Fibroblast of villous mesenchyme (primary cell): ENCODE measurements at regions not wholly inside any gene's neighbourhood (a gene's known extent, or its start where the extent isn't known, plus 50 kb on each side); places are given as distances from the start of the nearest gene placed in this dataset.

Experiments
- DNase-seq: peaks from one replicate; pipeline ENCODE4 v3.0.0-alpha.2; 2010; ENCODE audit warnings: low read depth
- H3K4me3 ChIP-seq: 2 replicates; pipeline ENCODE4 v1.5.1; 2011; ENCODE audit warnings: low read depth, mild to moderate bottlenecking, low read length
- CTCF ChIP-seq: IDR thresholded peaks from 2 replicates; pipeline ENCODE4 v1.5.1; 2012; ENCODE audit warnings: low read depth, mild to moderate bottlenecking, low read length; ENCODE audit not compliant: insufficient read depth

DNA sequence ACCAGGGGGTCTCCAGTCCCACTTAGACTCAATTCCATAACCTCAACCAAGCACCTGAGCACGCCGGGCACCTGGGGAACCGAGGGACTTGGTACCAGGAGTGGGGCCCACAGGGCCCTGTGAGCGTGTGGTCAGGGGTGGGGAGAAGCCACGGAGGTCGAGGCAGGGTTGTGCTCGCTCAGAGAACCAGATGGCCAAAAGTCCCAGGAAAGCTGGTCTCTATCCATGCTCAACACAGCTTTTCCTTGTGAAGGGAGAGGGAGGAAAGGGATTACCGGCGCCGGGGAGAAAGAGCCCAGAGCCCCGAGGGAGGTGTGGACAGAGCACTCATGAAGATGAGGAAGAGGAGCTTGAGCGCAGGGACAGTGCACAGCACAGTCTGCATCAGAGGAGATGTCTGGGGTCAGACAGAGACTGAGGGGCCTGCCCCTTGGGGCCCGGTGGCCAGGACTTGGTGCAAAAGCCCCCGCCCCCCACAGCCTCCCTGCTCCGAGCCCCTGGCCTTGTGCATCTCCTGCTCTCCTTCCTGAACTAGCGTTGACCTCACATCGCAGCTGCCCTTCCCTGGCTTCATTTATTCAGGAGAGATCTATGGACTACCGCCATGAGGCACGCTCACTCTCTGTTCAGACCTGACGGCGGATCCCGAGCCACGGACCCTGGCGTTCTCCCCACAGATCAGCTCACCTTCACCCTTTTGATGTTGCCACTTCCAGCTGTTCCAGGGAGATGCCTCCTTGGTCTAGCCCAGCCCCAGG is 355.4 kb upstream of the TNRC6C start:
- H3K4me3 ChIP-seq = no peak overlapping the region
- no peak for TF ChIP-seq CTCF
- no peak for DNase-seq

DNA sequence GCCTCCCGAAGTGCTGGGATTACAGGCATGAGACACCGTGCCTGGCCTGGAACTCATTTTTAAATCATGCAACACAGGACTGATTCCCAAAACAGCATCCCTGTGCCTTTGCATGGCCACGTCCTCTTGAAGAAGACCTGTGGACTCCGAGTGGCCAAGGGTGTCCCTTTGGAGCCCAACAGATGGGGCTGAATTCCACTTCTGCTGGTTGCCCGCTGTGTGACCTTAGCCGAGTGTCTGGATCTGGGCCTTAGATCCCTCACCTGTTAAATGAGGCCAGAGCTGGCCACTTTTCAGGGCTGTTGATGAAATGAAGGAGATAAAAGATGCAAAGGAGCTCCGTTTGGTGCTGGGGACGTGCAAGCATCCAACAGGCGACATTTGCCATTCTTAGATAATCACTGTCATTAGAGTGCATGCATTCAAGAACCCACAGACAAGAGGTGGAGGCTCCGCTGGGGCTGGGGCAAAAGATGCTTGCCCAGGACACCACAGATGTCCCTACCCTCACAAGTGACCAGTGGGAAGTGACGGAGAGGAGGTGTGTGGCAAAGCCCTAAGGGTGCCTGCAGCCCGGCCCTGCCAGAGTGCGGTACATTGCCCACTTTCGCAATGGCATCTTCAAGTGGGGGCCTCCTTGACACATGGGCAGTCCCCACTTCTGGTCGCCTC is 354.1 kb upstream of the TNRC6C start:
- no peak for DNase-seq
- no peak overlapping the region for H3K4me3 ChIP-seq
- no peak for TF ChIP-seq CTCF

- DNase-seq = no peak
- TF ChIP-seq CTCF = no peak
- H3K4me3 ChIP-seq = no peak overlapping the region
These were observed 353.6 kb upstream of the TNRC6C start for GRCh38 chr17:77604973-77605313.

DNA sequence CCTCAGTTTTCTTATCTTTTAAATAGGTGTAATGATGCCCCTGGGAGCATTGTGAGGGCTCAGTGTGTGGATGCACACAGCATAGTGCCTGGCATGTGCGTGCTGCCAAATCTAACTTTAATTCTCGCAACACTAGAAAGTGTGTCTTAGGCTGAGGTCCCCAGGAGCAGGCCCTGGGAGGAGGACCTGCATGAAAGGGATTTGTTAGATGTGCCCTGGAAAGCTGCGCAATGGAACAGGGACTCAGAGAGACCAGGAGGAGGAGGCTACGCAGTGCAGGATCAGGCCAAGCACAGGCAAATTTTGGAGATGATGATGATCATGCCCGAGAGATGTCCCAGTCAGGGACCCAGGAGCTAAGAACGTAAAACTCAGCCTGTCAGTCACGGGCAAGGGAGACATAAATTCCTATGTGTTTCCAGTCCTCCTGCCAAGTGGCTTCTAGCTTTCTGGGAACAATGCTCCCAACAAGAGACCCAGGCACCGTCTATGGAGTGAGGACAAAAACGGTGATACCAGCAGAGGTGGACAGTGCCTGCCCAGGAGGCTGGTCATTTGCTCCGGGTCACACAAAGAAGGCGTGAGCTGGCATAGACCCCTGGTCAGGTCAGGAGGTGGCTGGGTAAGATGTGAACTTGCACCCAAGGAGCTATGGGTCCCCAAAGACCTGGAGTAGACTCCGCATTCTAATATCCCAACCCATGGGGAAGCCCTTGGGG is 352.2 kb upstream of the TNRC6C start:
- no peak for DNase-seq
- H3K4me3 ChIP-seq = no peak overlapping the region
- no peak for TF ChIP-seq CTCF

DNA sequence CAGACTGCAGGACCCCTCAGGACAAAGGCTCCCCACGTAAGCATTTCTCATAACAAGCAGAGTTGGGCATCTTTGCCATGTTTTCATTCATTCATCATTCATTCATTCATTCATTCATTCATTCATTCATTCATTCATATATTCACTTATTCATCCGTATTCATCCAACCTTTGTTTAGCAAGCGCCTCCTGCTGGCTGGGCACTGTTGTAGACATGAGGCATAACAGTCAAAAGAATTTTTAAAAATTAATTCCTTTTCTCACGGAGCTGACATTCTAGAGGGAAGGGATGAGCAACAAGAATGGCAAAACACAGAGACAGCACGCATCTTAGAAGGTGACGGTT is 351.7 kb upstream of the TNRC6C start:
- no peak overlapping the region for H3K4me3 ChIP-seq
- no peak for TF ChIP-seq CTCF
- DNase-seq = no peak

GRCh38 chr17:77607606-77608005 is 350.9 kb upstream of the TNRC6C start:
- H3K4me3 ChIP-seq = no peak overlapping the region
- TF ChIP-seq CTCF = no peak
- no peak for DNase-seq

GRCh38 chr17:77608431-77608830 is 350.1 kb upstream of the TNRC6C start:
- no peak for TF ChIP-seq CTCF
- H3K4me3 ChIP-seq = no peak overlapping the region
- no peak for DNase-seq
